Mesodermal cell (in vitro differentiated cells): ENCODE measurements at regions not wholly inside any gene's neighbourhood (a gene's known extent, or its start where the extent isn't known, plus 50 kb on each side); places are given as distances from the start of the nearest gene placed in this dataset.

Experiments used
- H3K27ac ChIP-seq: 2 replicates; pipeline ENCODE4 v1.7.0; 2013; ENCODE audit warnings: mild to moderate bottlenecking, low read depth, low read length, moderate library complexity; ENCODE audit not compliant: severe bottlenecking
- H3K36me3 ChIP-seq: 2 replicates; pipeline ENCODE4 v1.7.1; 2013; ENCODE audit warnings: mild to moderate bottlenecking, low read length, moderate library complexity; ENCODE audit not compliant: control insufficient read depth, insufficient read depth
- H3K4me1 ChIP-seq: one replicate; pipeline ENCODE4 v1.7.1; 2013; ENCODE audit warnings: mild to moderate bottlenecking, low read length; ENCODE audit not compliant: insufficient read depth, control insufficient read depth, poor library complexity, severe bottlenecking
- H3K4me3 ChIP-seq: 2 replicates; pipeline ENCODE4 v1.7.0; 2013; ENCODE audit warnings: low read length, control low read depth, mild to moderate bottlenecking; ENCODE audit not compliant: insufficient read depth, poor library complexity, severe bottlenecking; ENCODE audit errors: extremely low read depth
- H3K9me3 ChIP-seq: 2 replicates; pipeline ENCODE4 v1.7.1; 2013; ENCODE audit warnings: mild to moderate bottlenecking, low read length, moderate library complexity; ENCODE audit not compliant: control insufficient read depth
- WGBS, 2 experiments: methylation state at CpG; one replicate each; pipeline ENCODE4 v1.1.5; 2013; ENCODE audit warnings: missing lambda C conversion rate in 2 of 2; ENCODE audit not compliant: insufficient coverage in 2 of 2; 5-methylcytosine and 5-hydroxymethylcytosine counted together

DNA sequence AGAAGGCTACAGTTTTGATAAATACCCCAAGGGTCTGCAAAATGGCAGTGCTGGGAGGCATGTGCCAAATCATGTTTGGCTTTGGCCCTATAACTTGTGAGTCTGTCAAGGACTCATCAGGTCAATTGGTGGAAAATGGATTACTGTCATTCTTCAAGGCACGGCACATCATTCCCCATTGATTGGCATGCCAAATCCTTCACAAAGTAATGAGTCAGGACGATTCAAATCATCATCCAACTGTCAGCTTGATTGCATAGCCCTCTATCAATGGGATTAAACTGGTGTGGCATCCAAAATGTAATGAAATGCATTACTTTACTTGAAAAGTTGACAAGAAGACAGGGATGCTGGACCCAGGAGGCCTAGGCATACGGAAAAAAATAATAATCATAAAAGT lies 441.6 kb upstream of the PIK3C3 start:
- no peaks in the 10 kb centered on the region for H3K4me1 ChIP-seq
- no peaks in the 10 kb centered on the region for H3K9me3 ChIP-seq
- H3K27ac ChIP-seq = no peak overlapping the region
- H3K36me3 ChIP-seq = no peaks in the 10 kb centered on the region
- H3K4me3 ChIP-seq = no peak overlapping the region
- 100% methylated on average over 2 of the region's 3 CpGs for WGBS, 2 experiments

GRCh38 chr18:41504316-41504715 lies 450.7 kb upstream of the PIK3C3 start:
- no peak overlapping the region for H3K27ac ChIP-seq
- 85 to 95% methylated on average over 2 of the region's 3 CpGs for whole genome bisulfite sequencing, 2 experiments
- H3K4me1 ChIP-seq = no peaks in the 10 kb centered on the region
- H3K4me3 ChIP-seq = no peak overlapping the region
- no peaks in the 10 kb centered on the region for H3K36me3 ChIP-seq
- no peaks in the 10 kb centered on the region for H3K9me3 ChIP-seq

DNA sequence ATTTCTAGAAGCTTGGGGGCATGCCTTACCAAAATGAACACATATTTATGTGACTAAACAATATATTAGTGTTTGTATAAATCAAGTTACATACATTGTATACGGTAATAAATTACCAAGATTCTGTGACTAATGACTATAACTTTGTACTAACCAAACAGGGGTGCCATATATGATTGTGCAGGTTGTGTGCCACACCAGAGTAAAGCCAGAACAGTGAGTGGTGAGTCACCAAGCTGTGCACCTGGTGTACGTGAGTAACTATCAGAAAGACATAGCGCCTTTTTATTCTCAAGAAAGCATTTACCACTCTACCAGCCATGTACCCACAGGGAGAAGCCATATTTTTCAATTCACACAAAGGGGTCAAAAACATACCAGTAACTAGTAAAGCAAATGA lies 453.2 kb upstream of the PIK3C3 start:
- Histone ChIP-seq H3K4me3 (no peak overlapping the region), H3K36me3 (no peaks in the 10 kb centered on the region), H3K27ac (no peak overlapping the region), H3K4me1 (no peaks in the 10 kb centered on the region), H3K9me3 (no peaks in the 10 kb centered on the region)
- 80 to 92% methylated on average over 2 of the region's 3 CpGs for WGBS, 2 experiments

DNA sequence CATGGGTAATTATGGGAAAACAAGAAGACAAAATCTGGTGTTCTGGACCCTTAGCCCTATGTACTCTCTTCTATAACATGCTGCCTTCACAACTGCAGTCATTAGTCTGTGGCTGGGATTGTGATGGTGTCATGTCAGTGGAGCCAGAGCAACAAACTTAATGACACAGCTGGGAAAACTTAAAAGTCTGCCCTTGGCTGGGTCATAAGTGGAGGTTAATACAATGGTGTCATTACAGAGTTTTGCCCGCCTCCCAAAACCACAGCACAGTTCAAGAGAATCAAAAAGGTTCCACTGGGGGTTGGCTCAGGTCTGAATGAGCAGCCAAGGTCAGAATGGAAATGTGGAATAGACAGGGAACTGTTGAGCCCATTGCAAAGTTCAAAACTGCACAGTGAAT lies 455.7 kb upstream of the PIK3C3 start:
- no CpG with 5 or more reads among the region's 1 CpG for WGBS, 2 experiments
- Histone ChIP-seq H3K4me3 (no peak overlapping the region), H3K4me1 (no peaks in the 10 kb centered on the region), H3K36me3 (no peaks in the 10 kb centered on the region), H3K9me3 (no peaks in the 10 kb centered on the region), H3K27ac (no peak overlapping the region)

DNA sequence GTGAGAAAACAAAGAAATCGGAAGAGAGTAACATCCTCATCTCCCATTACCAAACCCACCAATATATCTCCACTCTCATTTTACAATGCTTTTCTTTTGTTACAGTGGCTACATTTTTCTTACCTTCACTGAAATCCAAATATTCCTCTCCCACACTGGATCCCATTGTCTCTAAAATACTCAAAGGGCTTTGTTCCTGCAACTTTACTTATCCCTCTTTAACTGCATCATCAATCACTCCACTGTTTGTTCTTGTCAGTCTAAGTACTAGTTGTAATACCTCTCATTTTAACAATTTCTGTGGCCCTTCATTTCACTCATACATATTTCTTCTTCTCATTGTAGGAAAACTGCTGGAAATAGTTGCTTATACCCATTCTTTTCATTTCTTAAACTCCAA lies 464.2 kb upstream of the PIK3C3 start:
- H3K4me1 ChIP-seq = no peaks in the 10 kb centered on the region
- no peak overlapping the region for H3K27ac ChIP-seq
- 92 to 96% methylated on average over 1 of the region's 1 CpG for WGBS, 2 experiments
- H3K36me3 ChIP-seq = no peaks in the 10 kb centered on the region
- no peaks in the 10 kb centered on the region for H3K9me3 ChIP-seq
- no peak overlapping the region for H3K4me3 ChIP-seq

DNA sequence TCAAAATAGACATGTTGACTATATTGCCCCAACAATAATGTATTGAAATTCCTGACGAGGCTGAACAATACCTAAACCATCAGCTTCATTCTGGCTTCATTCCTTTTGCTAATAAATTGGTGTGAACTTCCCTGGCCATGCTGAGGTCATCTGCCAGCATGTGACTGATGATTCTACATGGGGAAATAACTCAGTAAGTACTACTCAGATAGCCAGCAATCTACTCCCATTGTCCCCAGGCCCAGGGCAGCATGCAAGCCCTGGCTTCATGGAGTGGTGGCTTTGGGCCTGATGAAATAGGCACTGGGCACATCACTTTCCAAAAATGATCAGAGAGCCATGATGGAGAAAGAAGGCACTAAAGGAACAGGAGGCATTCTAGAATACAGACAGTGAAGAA lies 468.5 kb upstream of the PIK3C3 start:
- H3K27ac ChIP-seq = no peak overlapping the region
- no peaks in the 10 kb centered on the region for H3K36me3 ChIP-seq
- no peaks in the 10 kb centered on the region for H3K4me1 ChIP-seq
- no peak overlapping the region for H3K4me3 ChIP-seq
- H3K9me3 ChIP-seq = no peaks in the 10 kb centered on the region
- 67% methylated on average over 1 of the region's 1 CpG; no CpG with 5 or more reads in 1 of the 2 experiments for WGBS, 2 experiments

DNA sequence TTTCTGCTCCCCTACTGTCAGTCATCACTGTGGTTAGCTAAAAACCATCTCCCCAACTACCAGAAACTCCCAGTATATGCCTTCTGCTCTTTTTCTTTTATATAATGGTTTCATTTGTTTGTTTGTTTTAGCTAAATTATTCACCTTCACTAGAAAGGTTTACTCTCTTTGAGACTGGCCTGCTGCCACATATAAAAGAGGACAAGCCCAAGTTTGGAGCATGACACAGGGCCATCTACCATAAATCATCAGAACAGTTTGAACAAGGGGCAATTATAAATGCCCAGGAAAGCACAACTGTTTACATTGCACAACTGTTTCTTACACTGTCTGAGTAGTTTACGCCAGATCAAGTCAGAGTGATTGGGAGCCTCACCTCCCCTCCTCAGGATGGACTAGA lies 471.0 kb upstream of the PIK3C3 start:
- Histone ChIP-seq H3K4me3 (no peak overlapping the region), H3K27ac (no peak overlapping the region), H3K9me3 (no peaks in the 10 kb centered on the region), H3K4me1 (no peaks in the 10 kb centered on the region), H3K36me3 (no peaks in the 10 kb centered on the region)
- 100% methylated on average over 1 of the region's 1 CpG; no CpG with 5 or more reads in 1 of the 2 experiments for WGBS, 2 experiments

DNA sequence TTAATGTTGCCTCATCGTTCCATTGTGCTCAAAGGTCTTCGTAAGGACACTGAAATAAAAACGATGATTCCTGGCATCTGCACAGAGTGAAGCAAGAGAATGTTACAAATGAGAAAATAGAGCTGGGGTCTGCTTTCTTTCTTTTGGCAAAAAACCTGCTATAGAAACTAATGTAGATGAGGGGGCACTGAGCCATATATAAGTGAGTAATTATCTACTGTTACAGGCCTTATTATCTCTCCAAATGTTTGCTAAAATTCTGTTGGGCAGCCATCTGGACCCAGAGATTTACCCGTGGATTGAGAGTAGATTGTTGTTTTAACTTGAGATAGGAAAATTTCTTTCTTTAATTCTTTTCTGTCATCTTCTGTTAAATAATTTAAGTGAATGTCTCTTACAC lies 472.5 kb upstream of the PIK3C3 start:
- no peaks in the 10 kb centered on the region for H3K4me1 ChIP-seq
- H3K9me3 ChIP-seq = no peaks in the 10 kb centered on the region
- 84 to 100% methylated on average over 1 to 3 of the region's 4 CpGs for WGBS, 2 experiments

DNA sequence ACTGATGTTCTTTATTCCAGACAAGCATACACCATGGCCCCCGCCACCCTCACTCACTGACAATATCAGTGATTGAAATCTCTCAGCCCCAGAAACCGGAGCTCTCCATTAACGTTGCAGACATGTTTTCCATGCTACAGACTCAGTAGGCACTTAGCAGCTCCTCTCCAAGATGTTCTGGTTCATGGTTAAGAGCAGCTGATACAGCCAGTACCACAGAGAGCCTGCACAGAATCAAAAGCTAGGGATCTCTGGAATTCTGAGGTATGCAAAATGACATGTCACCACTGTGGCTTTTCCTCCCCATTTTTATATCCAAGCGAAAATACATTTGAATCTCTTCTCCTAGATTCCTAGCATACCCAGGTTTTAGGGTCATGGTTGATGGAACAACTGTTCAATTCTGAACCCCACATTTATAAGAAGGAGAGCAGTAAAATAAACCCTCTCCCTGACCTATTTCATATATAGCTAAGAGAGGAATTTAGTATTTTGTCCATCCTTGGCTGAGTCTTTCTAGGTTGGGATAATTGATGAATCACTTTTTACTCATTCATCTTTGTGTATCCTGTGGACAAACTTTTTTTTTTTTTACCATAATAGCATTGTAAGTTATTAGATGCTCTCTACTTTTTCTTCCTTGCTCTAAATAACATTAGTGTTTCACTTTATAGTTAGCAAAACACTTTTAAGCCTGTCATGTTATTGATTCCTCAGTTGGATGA lies 488.4 kb upstream of the PIK3C3 start:
- WGBS, 2 experiments = 82 to 96% methylated on average over 3 of the region's 4 CpGs
- Histone ChIP-seq H3K4me1 (no peaks in the 10 kb centered on the region), H3K9me3 (no peaks in the 10 kb centered on the region), H3K27ac (no peak overlapping the region), H3K36me3 (no peaks in the 10 kb centered on the region), H3K4me3 (no peak overlapping the region)

More for the DNA sequence above, 472.5 kb upstream of the PIK3C3 start:
- no peak overlapping the region for H3K4me3 ChIP-seq
- H3K36me3 ChIP-seq = no peaks in the 10 kb centered on the region
- H3K27ac ChIP-seq = no peak overlapping the region

- Histone ChIP-seq H3K9me3 (no peaks in the 10 kb centered on the region), H3K27ac (no peak overlapping the region), H3K4me1 (peaks cover 6% of the 10 kb centered on the region), H3K36me3 (no peaks in the 10 kb centered on the region), H3K4me3 (no peak overlapping the region)
- WGBS, 2 experiments = 95 to 100% methylated on average over 1 to 2 of the region's 2 CpGs
Measured at GRCh38 chr18:41465386-41465785, 489.6 kb upstream of the PIK3C3 start.

- no peaks in the 10 kb centered on the region for H3K9me3 ChIP-seq
- no peak overlapping the region for H3K4me3 ChIP-seq
- WGBS, 2 experiments = 60% methylated on average over 1 of the region's 1 CpG; no CpG with 5 or more reads in 1 of the 2 experiments
- H3K4me1 ChIP-seq = peaks cover 6% of the 10 kb centered on the region
- no peaks in the 10 kb centered on the region for H3K36me3 ChIP-seq
- no peak overlapping the region for H3K27ac ChIP-seq
Measured at GRCh38 chr18:41464278-41464677, 490.8 kb upstream of the PIK3C3 start.
